ENCODE measurements at regions not wholly inside any gene's neighbourhood (a gene's known extent, or its start where the extent isn't known, plus 50 kb on each side); places are given as distances from the start of the nearest gene placed in this dataset.

- no peaks in the 10 kb centered on the region for H3K4me1 Mint-ChIP-seq
- H3K27ac Mint-ChIP-seq = no peak overlapping the region
- H3K9me3 Mint-ChIP-seq = peaks cover 0 to 9% (median 0%) of the 10 kb centered on the region in 6 donors
Observed at GRCh38 chr2:198706476-198707082, 751.2 kb downstream of the SATB2 start.

GRCh38 chr2:198703281-198703680, 754.5 kb downstream of the SATB2 start:
- no peak overlapping the region for H3K4me3 Mint-ChIP-seq
- H3K27ac Mint-ChIP-seq = no peak overlapping the region
- H3K9me3 Mint-ChIP-seq = peaks cover 0 to 8% (median 2%) of the 10 kb centered on the region in 6 donors
- H3K27me3 Mint-ChIP-seq (ENCODE audit: low read depth in 3 of 3) = peaks cover 0 to 4% (median 2%) of the 10 kb centered on the region in 3 donors
- no peak for DNase-seq
- H3K36me3 Mint-ChIP-seq = no peaks in the 10 kb centered on the region
- H3K4me1 Mint-ChIP-seq = no peaks in the 10 kb centered on the region

More at GRCh38 chr2:198706476-198707082, 751.2 kb downstream of the SATB2 start:
- no peak for DNase-seq
- Mint-ChIP-seq H3K27me3 (ENCODE audit: low read depth in 3 of 3) (peaks cover 2 to 8% (median 2%) of the 10 kb centered on the region in 3 donors), H3K36me3 (no peaks in the 10 kb centered on the region), H3K4me3 (no peak overlapping the region)

GRCh38 chr2:198702796-198703195, 754.9 kb downstream of the SATB2 start:
- Mint-ChIP-seq H3K4me3 (no peak overlapping the region), H3K36me3 (no peaks in the 10 kb centered on the region), H3K4me1 (no peaks in the 10 kb centered on the region), H3K27ac (no peak overlapping the region), H3K9me3 (peaks cover 0 to 8% (median 3%) of the 10 kb centered on the region in 6 donors), H3K27me3 (ENCODE audit: low read depth in 3 of 3) (peaks cover 0 to 5% (median 0%) of the 10 kb centered on the region in 3 donors)
- DNase-seq = no peak

DNA sequence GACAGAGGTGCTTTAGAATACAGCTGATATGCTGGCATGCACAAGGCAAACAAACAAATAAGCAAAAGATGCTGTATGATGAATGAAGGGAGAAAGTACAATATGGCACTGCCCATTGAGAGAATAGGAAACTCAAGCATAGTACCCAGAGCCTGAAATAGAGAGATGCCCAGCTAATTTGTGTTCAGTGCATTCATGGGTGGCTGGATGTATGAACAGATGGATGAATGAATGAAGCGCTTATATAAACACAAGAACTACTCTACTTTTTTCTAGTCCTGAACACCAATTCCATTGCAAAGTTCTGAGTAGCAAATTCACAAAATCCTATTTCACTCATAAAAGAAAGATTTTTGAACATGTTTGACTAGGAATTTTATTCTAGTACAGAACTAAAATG, 756.3 kb downstream of the SATB2 start:
- DNase-seq = no peak
- Mint-ChIP-seq H3K4me3 (no peak overlapping the region), H3K27ac (no peak overlapping the region), H3K9me3 (peaks cover 0 to 8% (median 5%) of the 10 kb centered on the region in 6 donors), H3K27me3 (ENCODE audit: low read depth in 3 of 3) (peaks cover 0 to 5% (median 0%) of the 10 kb centered on the region in 3 donors), H3K36me3 (no peaks in the 10 kb centered on the region), H3K4me1 (no peaks in the 10 kb centered on the region)

DNA sequence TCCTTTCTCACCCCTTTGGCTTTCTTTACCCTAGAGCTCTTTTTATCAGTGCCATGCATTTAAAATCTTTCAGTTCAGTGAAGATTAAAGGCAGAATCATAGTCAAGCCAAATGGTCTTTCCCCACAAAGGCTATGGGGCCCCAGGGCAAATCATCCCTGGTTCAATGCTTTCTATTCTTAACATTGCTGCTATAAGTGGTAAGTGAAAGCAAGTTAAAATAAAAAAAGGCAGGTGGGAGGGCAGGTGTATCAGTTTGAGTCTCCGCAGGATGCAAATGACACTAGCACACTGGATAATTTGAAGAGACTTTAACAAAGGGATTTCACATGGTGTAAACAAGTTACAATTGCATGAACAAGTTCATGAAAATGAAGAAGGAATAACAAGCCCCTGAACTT, 757.4 kb downstream of the SATB2 start:
- no peaks in the 10 kb centered on the region for H3K4me1 Mint-ChIP-seq
- DNase-seq = no peak
- no peaks in the 10 kb centered on the region for H3K36me3 Mint-ChIP-seq
- H3K4me3 Mint-ChIP-seq = no peak overlapping the region
- H3K27ac Mint-ChIP-seq = no peak overlapping the region
- peaks cover 0 to 5% (median 0%) of the 10 kb centered on the region in 3 donors for H3K27me3 Mint-ChIP-seq (ENCODE audit: low read depth in 3 of 3)
- peaks cover 0 to 6% (median 5%) of the 10 kb centered on the region in 6 donors for H3K9me3 Mint-ChIP-seq

GRCh38 chr2:198698230-198698629, 759.5 kb downstream of the SATB2 start:
- Mint-ChIP-seq H3K36me3 (no peaks in the 10 kb centered on the region), H3K27ac (no peak overlapping the region), H3K4me3 (no peak overlapping the region), H3K4me1 (no peaks in the 10 kb centered on the region), H3K9me3 (peaks cover 0 to 6% (median 3%) of the 10 kb centered on the region in 6 donors), H3K27me3 (ENCODE audit: low read depth in 3 of 3) (peaks cover 0 to 3% (median 0%) of the 10 kb centered on the region in 3 donors)
- no peak for DNase-seq

GRCh38 chr2:198697794-198698193, 759.9 kb downstream of the SATB2 start:
- peaks cover 0 to 6% (median 3%) of the 10 kb centered on the region in 6 donors for H3K9me3 Mint-ChIP-seq
- H3K4me3 Mint-ChIP-seq = no peak overlapping the region
- no peak for DNase-seq
- no peaks in the 10 kb centered on the region for H3K4me1 Mint-ChIP-seq
- no peak overlapping the region for H3K27ac Mint-ChIP-seq
- H3K36me3 Mint-ChIP-seq = no peaks in the 10 kb centered on the region
- peaks cover 0 to 6% (median 0%) of the 10 kb centered on the region in 3 donors for H3K27me3 Mint-ChIP-seq (ENCODE audit: low read depth in 3 of 3)

GRCh38 chr2:198697218-198697617, 760.5 kb downstream of the SATB2 start:
- no peak overlapping the region for H3K27ac Mint-ChIP-seq
- no peak overlapping the region for H3K4me3 Mint-ChIP-seq
- no peaks in the 10 kb centered on the region for H3K36me3 Mint-ChIP-seq
- peaks cover 0 to 5% (median 0%) of the 10 kb centered on the region in 3 donors for H3K27me3 Mint-ChIP-seq (ENCODE audit: low read depth in 3 of 3)
- H3K9me3 Mint-ChIP-seq = peaks cover 0 to 6% (median 5%) of the 10 kb centered on the region in 6 donors
- no peaks in the 10 kb centered on the region for H3K4me1 Mint-ChIP-seq
- no peak for DNase-seq

GRCh38 chr2:198695879-198696278, 761.9 kb downstream of the SATB2 start:
- peaks cover 0 to 13% (median 6%) of the 10 kb centered on the region in 6 donors for H3K9me3 Mint-ChIP-seq
- H3K36me3 Mint-ChIP-seq = no peaks in the 10 kb centered on the region
- no peak for DNase-seq
- H3K27ac Mint-ChIP-seq = no peak overlapping the region
- H3K4me3 Mint-ChIP-seq = no peak overlapping the region
- no peaks in the 10 kb centered on the region for H3K4me1 Mint-ChIP-seq
- H3K27me3 Mint-ChIP-seq (ENCODE audit: low read depth in 3 of 3) = peaks cover 0 to 5% (median 0%) of the 10 kb centered on the region in 3 donors

DNA sequence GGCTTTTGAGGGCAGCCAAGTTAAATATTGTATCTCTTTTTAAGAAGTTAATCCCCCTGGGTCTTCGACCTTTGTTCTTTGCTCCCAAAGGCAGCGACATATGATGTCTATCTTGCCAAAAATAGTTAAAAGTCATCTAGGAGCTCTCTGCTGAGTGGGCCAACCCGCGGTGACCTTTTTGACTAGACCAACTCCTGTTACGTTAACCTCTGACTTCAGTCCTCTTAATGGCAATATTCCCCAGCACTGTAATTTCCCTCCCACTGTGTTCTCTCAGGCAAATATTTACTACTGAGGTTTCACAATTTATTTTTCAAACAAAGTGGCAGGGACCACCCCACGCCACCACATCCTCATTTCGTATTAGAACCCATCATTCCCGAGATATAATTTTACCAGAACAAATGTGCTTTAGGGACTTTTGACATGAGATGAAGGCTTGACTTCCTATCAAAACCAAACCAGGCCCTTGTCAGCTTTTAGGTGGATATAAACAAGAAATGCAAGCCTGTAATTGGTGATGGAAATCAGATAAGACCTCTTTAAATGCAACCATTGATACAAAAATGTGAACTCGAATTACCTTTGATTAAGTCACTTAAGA, 764.7 kb downstream of the SATB2 start:
- no peaks in the 10 kb centered on the region for H3K4me1 Mint-ChIP-seq
- peaks cover 0 to 4% (median 0%) of the 10 kb centered on the region in 3 donors for H3K27me3 Mint-ChIP-seq (ENCODE audit: low read depth in 3 of 3)
- no peak overlapping the region for H3K27ac Mint-ChIP-seq
- H3K9me3 Mint-ChIP-seq = peaks cover 5 to 28% (median 8%) of the 10 kb centered on the region in 6 donors
- no peak for DNase-seq
- no peaks in the 10 kb centered on the region for H3K36me3 Mint-ChIP-seq
- no peak overlapping the region for H3K4me3 Mint-ChIP-seq

DNA sequence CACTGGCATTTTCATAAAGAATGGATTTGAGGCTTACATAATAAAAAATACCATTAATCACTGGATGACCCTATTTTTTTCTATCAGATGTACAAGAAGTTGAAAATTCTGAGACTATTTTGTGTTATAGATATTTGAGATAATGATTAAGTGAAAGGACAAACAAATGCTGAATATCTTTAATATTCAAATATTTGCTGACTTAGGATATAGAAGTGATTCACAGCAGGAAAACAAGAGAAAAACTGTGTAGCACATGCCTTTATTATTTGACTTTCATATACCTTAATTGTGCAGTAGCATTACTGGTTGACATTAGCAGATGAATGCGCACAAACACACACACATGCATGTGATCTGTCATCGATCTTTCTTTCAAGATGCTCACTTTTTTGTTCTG, 766.5 kb downstream of the SATB2 start:
- DNase-seq = no peak
- Mint-ChIP-seq H3K27ac (no peak overlapping the region), H3K36me3 (no peaks in the 10 kb centered on the region), H3K9me3 (peaks cover 5 to 28% (median 17%) of the 10 kb centered on the region in 6 donors), H3K4me1 (no peaks in the 10 kb centered on the region), H3K4me3 (no peak overlapping the region), H3K27me3 (ENCODE audit: low read depth in 3 of 3) (peaks cover 0 to 3% (median 2%) of the 10 kb centered on the region in 3 donors)

GRCh38 chr2:198664321-198664720, 793.4 kb downstream of the SATB2 start:
- peaks cover 0 to 2% (median 0%) of the 10 kb centered on the region in 3 donors for H3K27me3 Mint-ChIP-seq (ENCODE audit: low read depth in 3 of 3)
- no peak for DNase-seq
- H3K4me3 Mint-ChIP-seq = no peak overlapping the region
- H3K9me3 Mint-ChIP-seq = peaks cover 0 to 15% (median 2%) of the 10 kb centered on the region in 6 donors
- H3K4me1 Mint-ChIP-seq = no peaks in the 10 kb centered on the region
- H3K36me3 Mint-ChIP-seq = no peaks in the 10 kb centered on the region
- H3K27ac Mint-ChIP-seq = no peak overlapping the region

DNA sequence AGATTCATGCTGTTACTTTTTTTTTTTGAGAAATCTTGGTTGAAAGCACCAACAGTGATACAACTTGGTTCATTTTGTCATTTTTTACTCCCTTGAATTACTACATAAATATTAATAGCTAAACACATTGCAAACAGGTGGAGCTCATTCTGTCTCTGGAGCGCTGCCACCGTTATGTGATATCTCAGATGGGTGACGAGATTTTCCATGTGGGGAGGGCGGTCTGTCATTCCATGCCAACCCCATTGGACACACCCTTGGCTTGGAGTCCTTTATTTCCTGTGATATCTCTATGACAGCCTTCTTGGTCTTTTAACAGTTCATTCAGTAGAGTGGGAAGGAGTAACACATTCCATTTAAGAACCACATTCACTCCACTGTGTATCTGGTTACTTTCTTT, 794.8 kb downstream of the SATB2 start:
- Mint-ChIP-seq H3K4me3 (no peak overlapping the region), H3K4me1 (no peaks in the 10 kb centered on the region), H3K27me3 (ENCODE audit: low read depth in 3 of 3) (peaks cover 0 to 2% (median 0%) of the 10 kb centered on the region in 3 donors), H3K9me3 (peaks cover 0 to 15% (median 2%) of the 10 kb centered on the region in 6 donors), H3K27ac (no peak overlapping the region), H3K36me3 (no peaks in the 10 kb centered on the region)
- DNase-seq = no peak

DNA sequence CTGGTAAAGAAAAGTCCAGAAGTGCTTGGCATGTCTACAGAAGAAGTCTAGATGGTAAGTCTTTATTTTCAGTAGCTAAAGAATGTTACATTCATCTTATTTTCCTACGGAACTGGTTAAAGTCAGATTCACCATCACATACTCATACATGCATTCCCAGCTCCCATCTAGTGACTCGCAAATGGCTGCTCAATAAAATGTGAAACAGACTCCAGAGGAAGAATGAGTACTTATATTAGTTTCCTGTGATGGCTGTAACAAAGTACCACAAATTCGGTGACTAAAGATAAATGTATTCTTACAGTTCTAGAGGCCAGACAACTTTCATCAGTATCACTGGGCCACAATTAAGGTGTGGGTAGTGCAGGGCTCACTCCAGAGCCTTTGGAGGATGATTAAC, 797.2 kb downstream of the SATB2 start:
- Mint-ChIP-seq H3K4me3 (no peak overlapping the region), H3K9me3 (peaks cover 0 to 10% (median 4%) of the 10 kb centered on the region in 6 donors), H3K27me3 (ENCODE audit: low read depth in 3 of 3) (peaks cover 0 to 2% (median 0%) of the 10 kb centered on the region in 3 donors), H3K4me1 (no peaks in the 10 kb centered on the region), H3K27ac (no peak overlapping the region), H3K36me3 (no peaks in the 10 kb centered on the region)
- no peak for DNase-seq

Data from immature natural killer cell (primary cell).